ENCODE measurements at regions not wholly inside any gene's neighbourhood (a gene's known extent, or its start where the extent isn't known, plus 50 kb on each side); places are given as distances from the start of the nearest gene placed in this dataset.
"Not testable (repeated sequence)": the region's sequence is repeated elsewhere in the genome, so short reads cannot be mapped to it uniquely, and the experiment has no call there.

DNA sequence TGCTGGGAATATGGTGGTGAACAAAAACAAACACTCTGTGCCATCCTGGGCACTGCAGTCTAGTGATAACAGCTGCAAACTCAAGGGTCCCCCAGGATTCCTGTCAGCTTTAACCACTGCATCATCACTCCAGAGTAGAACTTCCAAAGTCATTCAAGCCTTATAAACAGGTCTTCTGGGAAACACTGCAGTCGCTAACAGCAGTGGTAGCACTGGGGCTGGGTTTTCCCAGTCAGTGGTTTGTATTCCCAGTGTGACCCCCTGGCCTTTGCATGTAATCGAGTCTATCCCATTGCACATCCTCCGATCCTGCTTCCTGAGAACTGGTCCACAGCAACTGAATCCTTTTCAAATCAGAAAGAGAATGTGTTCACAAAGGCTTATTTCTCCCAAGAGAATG lies 623.5 kb downstream of the EDEM1 start:
- DNase-seq (ENCODE audit: low spot score) = no peak

DNA sequence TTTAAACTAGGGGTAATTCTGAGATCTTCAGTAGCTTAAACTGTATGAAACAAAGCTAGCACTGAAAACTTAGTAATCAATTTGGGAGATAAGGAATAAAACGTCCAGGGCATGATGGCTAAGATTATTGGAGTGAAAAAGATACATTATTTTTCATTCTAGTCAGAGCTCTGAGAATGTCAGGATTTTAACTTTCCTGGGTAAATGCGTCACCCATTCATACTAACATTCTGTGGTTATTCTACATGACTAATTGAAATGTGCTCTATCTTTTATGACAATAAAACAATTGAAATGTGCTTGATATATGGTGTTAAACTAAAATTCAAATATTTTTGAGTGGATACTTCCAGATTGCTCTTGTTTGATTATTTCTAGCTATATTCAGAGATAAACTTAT lies 626.0 kb downstream of the EDEM1 start:
- no peak for DNase-seq (ENCODE audit: low spot score)

DNA sequence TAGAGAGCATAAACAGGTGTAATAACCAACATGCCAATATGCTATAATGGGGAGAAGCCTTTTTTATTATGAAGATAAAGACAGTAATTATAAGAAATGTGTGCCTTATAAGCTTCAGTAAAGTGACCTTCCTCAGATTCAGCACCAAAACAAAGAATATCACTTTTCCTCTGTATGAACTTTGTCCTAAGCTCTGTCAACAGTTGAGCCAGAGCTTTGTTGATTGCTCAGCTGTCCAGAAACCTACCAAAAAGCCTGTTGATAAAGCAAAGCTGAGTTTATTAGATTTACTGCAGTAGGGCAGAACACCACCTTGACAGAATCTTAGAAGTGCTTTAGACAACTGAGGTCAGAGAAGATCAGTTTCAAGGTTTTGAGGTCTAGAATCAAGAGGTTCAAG lies 635.3 kb downstream of the EDEM1 start:
- DNase-seq (ENCODE audit: low spot score) = no peak

DNA sequence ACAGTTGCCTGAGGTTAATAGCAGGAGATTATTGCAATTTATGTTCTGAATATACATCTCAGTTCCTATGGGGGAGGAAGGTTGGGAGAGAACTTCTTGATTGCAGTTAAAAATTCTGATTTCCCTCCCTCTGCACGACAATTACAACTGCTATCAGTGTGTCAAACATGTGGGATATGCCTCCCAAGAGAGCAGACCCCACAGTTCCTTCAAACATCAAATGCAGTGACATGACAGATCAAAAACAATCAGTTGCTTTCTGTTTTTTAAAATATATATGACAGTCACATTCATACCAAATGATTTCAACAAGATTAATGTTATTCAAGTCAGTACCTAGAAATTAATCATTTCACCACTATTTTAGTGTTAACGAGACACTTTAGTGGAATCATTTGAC lies 639.0 kb downstream of the EDEM1 start:
- no peak for DNase-seq (ENCODE audit: low spot score)

DNA sequence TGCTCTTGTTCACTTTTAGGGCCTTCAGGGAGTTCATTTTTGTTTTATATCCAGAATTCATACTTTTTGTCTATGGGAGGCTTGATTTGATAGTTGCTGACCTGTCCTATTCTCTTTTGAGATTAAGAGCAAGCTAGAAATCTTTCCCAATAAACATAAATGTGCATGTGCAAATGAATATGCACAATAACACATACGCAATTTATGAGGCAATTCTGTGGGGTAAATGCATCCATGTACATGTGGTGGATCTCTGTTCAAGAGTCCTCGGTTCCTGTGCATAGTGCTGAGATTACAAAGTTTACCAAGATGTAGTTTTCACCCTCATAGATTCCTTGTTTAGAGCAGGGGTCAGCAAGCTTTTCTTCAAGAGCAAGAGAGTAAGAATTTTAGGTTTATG lies 640.7 kb downstream of the EDEM1 start:
- no peak for DNase-seq (ENCODE audit: low spot score)

DNA sequence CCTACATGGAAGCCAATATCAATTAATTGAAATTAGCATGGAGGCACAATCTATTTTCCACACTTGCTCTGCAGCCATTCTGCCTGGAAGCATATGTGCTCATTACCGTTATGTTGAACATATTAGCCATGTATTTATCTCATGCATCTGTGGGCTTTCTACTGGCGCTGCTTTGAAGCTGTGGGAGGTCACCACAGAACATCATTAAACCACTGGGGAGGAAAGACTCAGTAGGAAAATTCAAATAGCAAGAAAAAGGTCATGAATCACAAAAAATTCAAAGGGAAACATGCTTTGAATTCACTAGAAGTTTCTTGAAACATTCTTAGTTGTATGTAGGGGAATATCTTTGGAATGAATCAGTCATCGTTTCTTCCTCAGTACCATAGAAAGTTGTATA lies 652.5 kb downstream of the EDEM1 start:
- DNase-seq (ENCODE audit: low spot score) = no peak

DNA sequence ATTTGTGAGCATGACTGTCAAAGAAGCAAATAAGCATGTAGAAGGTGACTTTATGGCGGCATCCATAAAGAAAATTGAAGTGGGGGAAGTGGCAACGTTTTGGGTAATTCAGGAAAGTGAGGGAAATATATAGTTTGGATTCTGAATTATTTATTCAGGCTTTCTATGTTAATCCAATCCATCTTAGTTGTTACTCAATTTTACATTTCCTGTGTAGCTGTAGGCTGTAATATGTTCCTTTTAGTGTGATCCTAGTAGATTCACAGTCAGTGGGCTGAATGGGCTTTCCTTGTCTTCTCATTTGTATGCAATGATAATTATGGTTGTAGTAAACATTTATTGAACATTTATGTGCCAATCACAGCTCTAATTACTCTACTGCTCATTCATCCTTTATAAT lies 654.1 kb downstream of the EDEM1 start:
- DNase-seq (ENCODE audit: low spot score) = no peak

DNA sequence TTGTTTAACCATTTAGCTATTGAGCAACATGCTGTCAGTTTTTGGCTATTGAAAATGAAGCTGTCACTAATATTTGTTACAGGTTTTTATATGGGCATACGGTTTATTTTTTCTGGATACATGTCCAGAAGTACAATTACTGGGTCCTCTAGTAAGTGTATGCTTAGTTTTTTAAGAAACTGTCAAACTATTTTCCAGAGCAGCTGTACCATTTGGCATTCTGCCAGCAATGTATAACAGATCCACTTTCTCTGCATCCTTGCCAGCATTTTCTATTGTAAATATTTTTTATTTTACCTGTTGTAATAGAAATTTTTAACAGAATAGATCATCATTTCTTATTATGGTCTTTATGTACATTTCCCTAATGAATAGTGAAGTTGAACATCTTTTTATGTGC lies 658.8 kb downstream of the EDEM1 start:
- DNase-seq (ENCODE audit: low spot score) = no peak

DNA sequence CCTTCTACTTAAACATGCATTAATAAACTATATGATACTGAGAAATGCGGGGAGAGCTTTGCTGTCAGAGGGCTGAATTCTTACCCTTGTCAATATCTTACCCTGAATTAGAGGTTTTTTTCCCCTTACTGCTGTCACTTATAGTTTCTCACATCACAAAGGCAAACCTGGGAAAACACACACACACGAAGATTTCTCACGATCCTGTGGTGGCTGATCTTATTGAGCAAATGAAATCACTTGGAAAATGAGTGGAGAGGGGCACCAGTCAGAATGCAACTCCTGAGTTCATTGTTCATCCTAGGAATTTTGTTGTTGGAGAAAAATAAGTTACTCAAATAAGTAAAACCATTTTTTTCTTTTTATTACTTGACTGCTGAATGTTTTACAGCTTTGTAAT lies 673.6 kb downstream of the EDEM1 start:
- DNase-seq (ENCODE audit: low spot score) = no peak

DNA sequence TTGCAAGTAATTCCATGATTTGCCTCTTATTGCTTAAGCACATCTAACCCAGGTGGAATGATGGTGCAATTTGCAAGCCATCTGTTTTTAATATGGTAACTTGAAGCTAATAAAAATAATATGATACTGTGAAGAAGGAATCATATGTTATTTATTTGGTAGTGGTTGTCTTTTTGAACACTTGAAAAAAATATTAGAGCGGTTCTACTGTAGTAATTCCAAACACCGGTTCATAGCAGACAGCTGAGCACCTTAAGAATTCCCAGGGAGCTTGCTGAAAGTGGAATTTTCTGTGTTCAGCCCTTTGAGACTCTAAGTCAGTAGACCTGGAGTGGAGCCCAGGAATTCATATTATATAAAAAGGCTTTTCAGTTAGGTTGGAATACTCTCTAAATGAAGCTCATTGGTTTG lies 687.4 kb downstream of the EDEM1 start:
- no peak for DNase-seq (ENCODE audit: low spot score)

DNA sequence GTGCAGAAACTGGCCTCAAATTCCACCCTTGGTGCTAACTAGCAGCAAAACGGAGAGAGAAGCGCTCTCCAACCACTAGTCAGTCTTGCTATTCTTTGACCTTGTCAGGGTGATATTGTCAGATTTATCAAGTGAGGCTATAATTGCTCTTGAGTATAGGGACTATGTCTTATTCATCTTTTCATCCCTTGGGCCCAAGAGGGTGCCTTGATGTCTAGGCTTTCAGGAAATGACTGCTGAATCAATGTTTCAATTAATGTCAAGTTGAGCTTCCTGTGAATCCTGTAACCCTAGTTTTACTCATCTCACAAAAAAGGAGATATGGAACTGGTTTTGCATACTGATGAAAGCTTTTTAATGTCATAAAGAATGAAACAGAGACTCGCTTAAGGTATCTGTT lies 701.3 kb downstream of the EDEM1 start:
- DNase-seq (ENCODE audit: low spot score) = no peak

DNA sequence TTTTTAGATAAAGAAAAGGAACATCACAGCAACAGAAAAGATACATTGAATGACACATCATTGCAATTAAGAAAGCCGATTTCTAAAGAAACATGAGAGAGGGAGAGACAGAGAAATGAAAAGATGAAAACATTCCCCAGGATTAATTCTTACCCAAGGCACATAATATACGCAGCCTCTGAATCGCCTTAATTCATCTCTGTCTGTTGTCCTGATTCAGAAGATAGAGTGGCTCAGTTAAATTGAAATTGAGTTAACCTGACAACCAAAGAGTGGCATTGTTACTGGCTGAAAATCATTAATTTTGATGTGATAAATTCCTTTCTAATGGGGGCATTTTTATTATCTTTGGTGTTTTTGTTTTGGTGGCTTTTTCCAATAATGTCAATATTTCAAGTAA lies 701.9 kb downstream of the EDEM1 start:
- DNase-seq (ENCODE audit: low spot score) = no peak

DNA sequence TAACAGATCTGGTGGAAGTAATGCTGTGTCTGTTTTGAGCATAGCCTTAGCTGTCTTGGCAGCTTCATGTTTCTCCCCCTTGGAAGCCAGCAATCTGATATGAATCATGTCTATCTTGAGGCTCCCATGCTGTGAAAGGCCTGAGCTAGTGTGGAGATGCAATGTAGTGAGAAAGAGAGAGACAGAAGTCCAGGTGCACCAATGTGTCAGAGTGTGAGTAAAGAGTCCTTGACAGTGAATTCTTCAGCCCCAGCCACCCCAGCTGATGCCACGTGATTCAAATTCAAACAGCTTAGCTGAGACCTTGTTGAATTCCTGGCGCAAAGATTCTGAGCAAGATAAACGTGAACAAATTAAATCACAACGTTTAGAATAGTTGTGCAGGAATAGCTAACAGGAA lies 704.2 kb downstream of the EDEM1 start:
- DNase-seq (ENCODE audit: low spot score) = no peak

DNA sequence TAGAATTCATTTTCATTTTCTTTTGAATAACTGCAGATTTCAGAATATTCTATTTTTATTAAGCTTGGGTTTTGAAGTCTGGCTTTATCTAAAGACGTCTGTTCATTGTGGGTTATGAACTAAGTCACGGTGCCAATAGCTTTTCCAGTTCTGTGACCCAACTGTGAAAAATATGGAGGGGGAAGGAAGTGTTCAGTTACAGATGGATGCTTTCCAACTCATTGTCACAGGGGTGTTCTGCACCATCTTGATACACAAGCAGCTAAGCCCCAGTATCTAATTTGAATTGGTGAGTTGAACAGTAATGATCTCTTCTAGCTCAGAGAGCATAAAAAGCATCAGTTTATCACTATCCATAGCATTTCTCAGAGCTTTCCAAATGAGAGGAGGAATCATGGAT lies 710.6 kb downstream of the EDEM1 start:
- DNase-seq (ENCODE audit: low spot score) = no peak

DNA sequence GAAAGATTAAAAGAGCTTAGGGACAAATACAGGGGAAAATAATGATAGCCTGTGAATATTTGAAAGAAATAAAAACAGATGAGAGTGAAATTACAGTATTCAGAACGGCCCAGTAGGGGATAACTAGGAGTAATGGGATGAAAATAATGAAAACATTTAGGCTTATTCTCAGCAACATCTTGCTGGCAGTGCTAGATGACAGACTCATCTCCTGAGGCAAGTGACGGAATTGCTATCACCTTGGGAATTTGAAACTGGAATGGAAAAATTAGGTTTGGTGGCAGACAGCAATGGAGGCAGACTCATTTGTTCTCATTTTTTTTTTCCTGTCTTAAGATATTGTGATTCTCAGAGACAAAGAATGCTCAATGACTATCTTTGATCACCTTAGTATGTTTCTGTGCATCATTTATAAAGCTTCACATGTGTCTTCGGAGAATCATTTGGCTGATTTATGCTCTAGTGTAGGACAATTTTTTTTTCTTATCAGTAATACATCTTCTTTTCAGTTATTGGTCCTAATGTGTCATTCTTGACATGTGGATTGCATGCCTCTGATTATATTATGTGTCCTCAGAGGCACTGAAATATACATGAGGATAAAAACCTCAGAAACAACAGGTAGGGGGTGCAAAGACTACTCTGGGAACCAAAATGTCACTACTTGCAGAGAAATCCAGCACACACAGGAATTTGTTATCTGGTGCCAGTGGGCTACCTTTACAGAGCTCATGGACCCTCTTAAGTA lies 711.7 kb downstream of the EDEM1 start:
- no peak for DNase-seq (ENCODE audit: low spot score)

DNA sequence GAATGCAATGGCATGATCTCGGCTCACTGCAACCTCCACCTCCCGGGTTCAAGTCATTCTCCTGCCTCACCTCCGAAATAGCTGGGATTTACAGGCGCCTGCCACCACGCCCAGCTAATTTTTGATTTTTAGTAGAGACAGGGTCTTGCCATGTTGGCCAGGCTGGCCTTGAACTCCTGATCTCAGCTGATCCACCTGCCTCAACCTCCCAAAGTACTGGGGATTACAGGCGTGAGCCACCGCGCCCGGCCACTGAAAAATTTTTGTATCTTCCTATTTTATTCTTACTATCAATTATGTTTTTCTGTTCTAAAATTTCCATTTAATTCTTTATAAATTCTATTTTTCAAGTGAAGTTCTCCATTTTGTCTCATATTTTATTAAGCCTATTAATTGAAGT lies 730.4 kb downstream of the EDEM1 start:
- DNase-seq (ENCODE audit: low spot score) = no peak

DNA sequence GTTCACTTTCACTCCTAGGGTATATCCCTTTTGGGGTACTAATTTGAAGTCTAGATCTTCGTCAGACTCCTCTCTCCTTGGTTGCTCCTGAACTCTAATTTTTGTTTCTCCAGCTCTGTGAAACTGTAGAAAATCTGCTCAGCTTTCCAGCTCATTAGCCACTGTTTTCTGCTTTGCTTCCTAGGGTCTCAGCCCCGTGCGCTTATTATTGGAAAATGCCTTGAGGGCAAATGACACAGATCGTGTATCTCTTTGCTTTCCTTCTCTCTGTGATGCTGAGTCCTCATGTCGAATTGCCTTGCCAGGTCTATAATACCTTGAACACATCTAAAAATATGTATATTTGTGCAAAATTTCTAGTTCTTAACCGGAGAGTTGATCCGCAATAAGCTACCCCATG lies 731.1 kb downstream of the EDEM1 start:
- DNase-seq (ENCODE audit: low spot score) = no peak

DNA sequence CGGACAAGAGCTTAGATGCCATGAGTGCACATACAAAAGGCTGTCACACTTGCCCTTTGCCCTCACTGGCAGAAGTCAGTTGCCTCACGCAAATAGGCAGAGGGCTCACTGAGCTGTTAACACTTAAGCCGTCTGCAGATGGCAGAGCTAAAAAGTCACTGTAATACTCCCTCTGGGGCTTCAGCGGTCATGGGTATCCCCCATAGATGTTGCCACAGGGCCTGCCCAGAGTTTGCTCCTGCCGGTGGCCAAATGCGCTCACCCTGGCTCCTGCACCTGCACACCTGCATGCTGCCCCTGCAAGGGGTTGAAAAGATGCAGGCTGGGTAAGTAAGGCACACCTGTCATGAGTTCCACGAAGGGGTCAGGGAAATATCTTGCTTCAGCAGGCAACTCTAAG lies 741.5 kb downstream of the EDEM1 start:
- DNase-seq (ENCODE audit: low spot score) = no peak

DNA sequence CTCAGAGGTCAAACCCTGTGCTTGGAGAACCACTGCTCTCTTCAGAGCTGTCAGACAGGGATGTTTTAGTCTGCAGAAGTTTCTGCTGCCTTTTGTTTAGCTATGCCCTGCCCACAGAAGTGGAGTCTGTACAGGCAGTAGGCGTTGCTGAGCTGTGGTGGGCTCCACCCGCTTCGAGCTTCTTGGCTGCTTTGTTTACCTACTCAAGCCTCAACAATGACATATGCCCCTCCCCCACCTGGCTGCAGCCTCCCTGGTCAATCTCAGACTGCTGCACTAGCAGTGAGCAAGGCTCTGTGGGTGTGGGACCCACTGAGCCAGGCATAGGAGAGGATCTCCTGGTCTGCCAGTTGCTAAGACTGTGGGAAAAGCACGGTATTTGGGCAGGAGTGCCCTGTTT lies 756.6 kb downstream of the EDEM1 start:
- DNase-seq (ENCODE audit: low spot score) = not testable (repeated sequence)

DNA sequence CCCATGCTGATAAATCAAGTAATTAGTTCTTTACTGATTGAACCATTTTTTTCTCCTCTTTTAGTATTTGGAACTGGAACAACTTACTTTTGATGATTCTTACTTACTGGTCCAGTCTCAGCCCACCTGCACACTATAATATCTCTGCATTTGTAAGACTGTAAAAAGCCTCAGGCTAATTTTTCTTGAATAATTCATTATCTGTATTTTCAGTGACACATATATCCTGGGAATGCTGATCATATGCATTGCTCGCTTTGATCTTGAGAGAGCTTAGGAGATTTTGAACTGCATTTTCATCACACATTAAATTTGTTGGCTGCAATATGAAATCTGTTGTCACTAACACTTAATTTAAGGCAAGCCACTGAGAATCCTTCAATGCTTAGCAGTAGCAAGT lies 760.6 kb downstream of the EDEM1 start:
- no peak for DNase-seq (ENCODE audit: low spot score)

DNA sequence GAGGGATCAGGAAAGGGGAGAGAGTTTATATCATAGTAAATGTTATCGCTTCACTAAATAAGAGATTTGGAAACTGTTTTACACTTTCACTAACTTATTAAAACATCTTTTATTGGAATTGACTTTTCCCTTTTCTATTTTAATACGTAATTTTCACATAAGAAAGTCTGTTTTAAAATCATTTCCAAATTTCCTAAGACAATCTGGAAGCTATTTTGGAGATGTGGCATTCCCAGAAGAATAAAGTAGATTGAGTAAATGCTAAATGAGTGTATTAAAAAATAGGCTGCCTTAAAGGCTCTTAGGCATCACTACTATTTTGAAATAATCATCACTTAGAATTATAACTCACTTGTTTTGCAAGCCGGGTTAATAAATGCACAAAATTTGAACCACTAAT lies 763.5 kb downstream of the EDEM1 start:
- DNase-seq (ENCODE audit: low spot score) = no peak

DNA sequence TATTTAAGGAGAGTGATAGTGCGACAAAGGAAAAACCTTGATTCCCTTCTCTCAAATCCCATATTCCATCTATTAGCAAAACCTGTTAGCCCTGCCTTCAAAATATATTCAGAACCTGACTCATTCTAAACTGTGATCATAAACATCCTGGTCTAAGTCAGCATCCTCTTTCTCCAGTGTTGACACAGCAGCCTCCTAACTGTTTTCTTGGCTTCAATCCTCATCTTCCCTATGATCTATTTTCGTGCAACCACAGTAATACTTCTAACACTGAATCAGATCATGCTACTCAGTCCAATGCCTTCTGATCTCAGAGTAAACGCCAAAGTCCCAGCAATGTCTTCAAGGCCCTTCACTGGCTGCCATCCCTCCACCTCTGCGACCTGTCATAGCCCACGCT lies 785.1 kb downstream of the EDEM1 start:
- DNase-seq (ENCODE audit: low spot score) = no peak

DNA sequence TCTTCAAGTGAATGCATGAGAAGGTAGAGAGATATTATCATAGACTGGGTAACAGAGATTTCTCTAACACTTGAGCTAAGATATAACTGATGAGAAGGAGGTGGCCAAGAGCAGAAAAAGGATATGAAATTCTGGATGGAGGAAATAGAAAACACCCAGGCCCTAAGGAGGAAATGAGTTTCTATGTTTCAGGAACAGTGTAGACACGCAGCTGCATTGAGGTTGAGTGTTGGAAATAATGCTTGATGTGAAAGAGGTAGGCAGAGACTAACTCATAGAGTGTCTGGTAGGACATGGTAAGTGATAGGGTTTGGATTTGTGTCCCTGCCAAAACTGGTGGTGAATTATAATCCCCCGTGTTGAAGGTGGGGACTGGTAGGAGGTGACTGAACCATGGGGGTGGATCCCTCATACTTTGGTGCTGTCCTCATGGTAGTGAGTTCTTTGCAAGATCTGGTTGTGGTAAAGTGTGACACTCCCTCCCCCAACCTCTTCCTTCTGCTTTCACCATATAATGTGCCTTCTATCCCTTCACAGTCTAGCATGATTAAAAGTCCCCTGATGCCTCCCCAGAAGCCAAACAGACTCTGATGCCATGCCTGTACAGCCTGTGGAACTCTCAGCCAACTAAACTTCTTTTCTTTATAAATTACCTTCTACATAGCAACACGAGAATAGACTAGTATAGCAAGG lies 787.3 kb downstream of the EDEM1 start:
- DNase-seq (ENCODE audit: low spot score) = no peak

DNA sequence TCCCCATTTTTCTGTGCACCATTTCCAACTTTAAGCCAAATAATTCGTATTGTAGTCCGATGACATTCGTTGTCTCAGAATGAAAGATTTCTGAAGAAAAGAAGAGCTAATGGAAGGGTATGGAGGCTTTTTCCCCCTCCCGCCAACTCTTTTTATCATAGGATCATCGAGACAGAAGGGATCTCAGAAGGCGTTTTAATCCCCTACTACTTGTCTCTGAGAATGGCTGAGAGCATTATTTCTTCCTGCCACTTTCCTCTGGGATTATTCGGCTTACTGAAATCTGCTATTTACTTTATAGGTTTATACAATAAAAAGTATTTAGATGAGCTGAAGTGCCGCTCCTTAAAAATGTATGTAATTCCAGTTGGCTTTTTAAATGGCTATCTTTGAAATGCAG lies 789.8 kb downstream of the EDEM1 start:
- DNase-seq (ENCODE audit: low spot score) = no peak

All from CD4-positive, alpha-beta T cell treated with Interleukin-2 at 100 ng/mL for 4 hours (primary cell).